GM23338 (cell line): ENCODE measurements at regions not wholly inside any gene's neighbourhood (a gene's known extent, or its start where the extent isn't known, plus 50 kb on each side); places are given as distances from the start of the nearest gene placed in this dataset.

Experiments
- ATAC-seq: fragments of 200-7000 bp; cut with Tn5 transposase; 3 replicates; pipeline ENCODE4 v1.9.1; 2020
- DNase-seq: peaks from one replicate; pipeline ENCODE4 v3.0.0-alpha.2; 2015; ENCODE audit warnings: low spot score
- H2AFZ ChIP-seq: fragments of 200-600 bp; sonication (generic); 2 replicates; pipeline ENCODE4 v1.8.0; 2016; ENCODE audit warnings: antibody characterized with exemption, mild to moderate bottlenecking, moderate library complexity
- H3F3A ChIP-seq: fragments of 200-600 bp; sonication (generic); replicated peaks from 2 replicates; pipeline ENCODE4 v1.8.0; 2017; ENCODE audit warnings: antibody characterized with exemption, mixed run types, low read depth
- H3K27ac ChIP-seq: fragments of 200-600 bp; sonication (generic); 2 replicates; pipeline ENCODE4 v1.6.1; 2016; ENCODE audit warnings: low read depth
- H3K27me3 ChIP-seq: fragments of 200-600 bp; sonication (generic); 2 replicates; pipeline ENCODE4 v1.8.0; 2016; ENCODE audit warnings: mild to moderate bottlenecking, mixed run types, moderate library complexity; ENCODE audit not compliant: insufficient read depth
- H3K36me3 ChIP-seq: fragments of 200-600 bp; sonication (generic); 2 replicates; pipeline ENCODE4 v1.8.0; 2016; ENCODE audit warnings: mild to moderate bottlenecking; ENCODE audit not compliant: insufficient read depth
- H3K4me1 ChIP-seq: fragments of 200-600 bp; sonication (generic); 2 replicates; pipeline ENCODE4 v1.8.0; 2016; ENCODE audit warnings: mild to moderate bottlenecking, moderate library complexity; ENCODE audit not compliant: insufficient read depth
- H3K4me2 ChIP-seq: fragments of 200-600 bp; sonication (generic); 2 replicates; pipeline ENCODE4 v1.7.1; 2017; ENCODE audit warnings: mixed run types
- H3K4me3 ChIP-seq: fragments of 200-600 bp; sonication (generic); 2 replicates; pipeline ENCODE4 v1.6.1; 2016; ENCODE audit warnings: mixed run types
- H3K79me2 ChIP-seq: fragments of 200-600 bp; sonication (generic); replicated peaks from 2 replicates; pipeline ENCODE4 v1.8.0; 2017; ENCODE audit warnings: mild to moderate bottlenecking; ENCODE audit not compliant: insufficient read depth
- H3K9me2 ChIP-seq: fragments of 200-600 bp; sonication (generic); 2 replicates; pipeline ENCODE4 v1.8.0; 2017; ENCODE audit not compliant: insufficient read depth
- H4K20me1 ChIP-seq: fragments of 200-600 bp; sonication (generic); replicated peaks from 2 replicates; pipeline ENCODE4 v1.8.0; 2017; ENCODE audit warnings: mild to moderate bottlenecking; ENCODE audit not compliant: insufficient read depth
- H3K27ac Mint-ChIP-seq: 2 replicates; pipeline ENCODE4 v1.8.0; 2020; ENCODE audit warnings: inconsistent platforms, mild to moderate bottlenecking, moderate library complexity, mixed read lengths
- H3K27me3 Mint-ChIP-seq: 3 replicates; pipeline ENCODE4 v1.8.0; 2022; ENCODE audit warnings: low read depth, mild to moderate bottlenecking, moderate library complexity, mixed read lengths, inconsistent platforms; ENCODE audit not compliant: insufficient read depth, poor library complexity
- H3K36me3 Mint-ChIP-seq: 3 replicates; pipeline ENCODE4 v1.8.0; 2021; ENCODE audit warnings: low read depth, mild to moderate bottlenecking, inconsistent platforms, moderate library complexity, mixed read lengths
- H3K4me1 Mint-ChIP-seq: 3 replicates; pipeline ENCODE4 v1.8.0; 2020; ENCODE audit warnings: mild to moderate bottlenecking, inconsistent platforms, mixed read lengths
- H3K4me3 Mint-ChIP-seq: 3 replicates; pipeline ENCODE4 v1.8.0; 2021; ENCODE audit warnings: moderate library complexity, mild to moderate bottlenecking, inconsistent platforms, mixed read lengths
- H3K9me3 Mint-ChIP-seq: 3 replicates; pipeline ENCODE4 v1.8.0; 2020; ENCODE audit warnings: moderate library complexity, mild to moderate bottlenecking, inconsistent platforms, mixed read lengths
- EZH2phosphoT487 ChIP-seq: fragments of 200-600 bp; sonication (generic); IDR thresholded peaks from one replicate; pipeline ENCODE4 v1.8.1; 2018; ENCODE audit warnings: antibody characterized with exemption; ENCODE audit not compliant: unreplicated experiment
- NANOG ChIP-seq: IDR thresholded peaks from 2 replicates; pipeline ENCODE4 v1.6.1; 2016; ENCODE audit warnings: antibody characterized with exemption, borderline replicate concordance
- POLR2AphosphoS5 ChIP-seq: IDR thresholded peaks from 2 replicates; pipeline ENCODE4 v1.6.1; 2016; ENCODE audit warnings: antibody characterized with exemption, low read depth
- ZNF114 ChIP-seq: fragments of 250-450 bp; sonication (Bioruptor Pico); IDR thresholded peaks from 2 replicates; pipeline ENCODE4 v1.5.0; 2020; ENCODE audit warnings: mild to moderate bottlenecking, moderate library complexity
- ZNF462 ChIP-seq: fragments of 250-450 bp; sonication (Bioruptor Pico); IDR thresholded peaks from 2 replicates; pipeline ENCODE4 v1.5.0; 2020; ENCODE audit warnings: mild to moderate bottlenecking, moderate library complexity
- TF ChIP-seq, protein P1 (sequence below), 2 experiments: fragments of 200-600 bp in 1 of 2; sonication (generic) in 1 of 2; conservative IDR thresholded peaks; 2 replicates each; pipeline versions ENCODE4 v1.5.1 to v1.6.1; 2016 to 2017; ENCODE audit warnings: antibody characterized with exemption in 2 of 2, low read depth in 2 of 2, mild to moderate bottlenecking in 2 of 2, moderate library complexity in 1 of 2
- TF ChIP-seq, protein P2 (sequence below): IDR thresholded peaks from one replicate; pipeline ENCODE4 v1.6.1; 2018; ENCODE audit warnings: antibody characterized with exemption; ENCODE audit not compliant: unreplicated experiment
- TF ChIP-seq, protein P3 (sequence below): IDR thresholded peaks from 2 replicates; pipeline ENCODE4 v1.6.1; 2016; ENCODE audit warnings: antibody characterized with exemption

- H2AFZ ChIP-seq, result no peak overlapping the region
- Mint-ChIP-seq H3K27ac (no peak overlapping the region), H3K4me3 (no peak overlapping the region), H3K27me3 (no peaks in the 10 kb centered on the region), H3K4me1 (no peaks in the 10 kb centered on the region), H3K36me3 (peaks cover 32% of the 10 kb centered on the region), H3K9me3 (peaks cover 36% of the 10 kb centered on the region)
- H4K20me1 ChIP-seq, result no peaks in the 10 kb centered on the region
- H3K4me3 ChIP-seq, result no peak overlapping the region
- ATAC-seq (no peak), DNase-seq (no peak)
- no peaks in the 10 kb centered on the region for H3K79me2 ChIP-seq
- TF ChIP-seq, protein P1, sequence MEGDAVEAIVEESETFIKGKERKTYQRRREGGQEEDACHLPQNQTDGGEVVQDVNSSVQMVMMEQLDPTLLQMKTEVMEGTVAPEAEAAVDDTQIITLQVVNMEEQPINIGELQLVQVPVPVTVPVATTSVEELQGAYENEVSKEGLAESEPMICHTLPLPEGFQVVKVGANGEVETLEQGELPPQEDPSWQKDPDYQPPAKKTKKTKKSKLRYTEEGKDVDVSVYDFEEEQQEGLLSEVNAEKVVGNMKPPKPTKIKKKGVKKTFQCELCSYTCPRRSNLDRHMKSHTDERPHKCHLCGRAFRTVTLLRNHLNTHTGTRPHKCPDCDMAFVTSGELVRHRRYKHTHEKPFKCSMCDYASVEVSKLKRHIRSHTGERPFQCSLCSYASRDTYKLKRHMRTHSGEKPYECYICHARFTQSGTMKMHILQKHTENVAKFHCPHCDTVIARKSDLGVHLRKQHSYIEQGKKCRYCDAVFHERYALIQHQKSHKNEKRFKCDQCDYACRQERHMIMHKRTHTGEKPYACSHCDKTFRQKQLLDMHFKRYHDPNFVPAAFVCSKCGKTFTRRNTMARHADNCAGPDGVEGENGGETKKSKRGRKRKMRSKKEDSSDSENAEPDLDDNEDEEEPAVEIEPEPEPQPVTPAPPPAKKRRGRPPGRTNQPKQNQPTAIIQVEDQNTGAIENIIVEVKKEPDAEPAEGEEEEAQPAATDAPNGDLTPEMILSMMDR (conservative IDR thresholded peaks at IDR 0.05; ENCODE audit: low read depth in 2 of 2), result no peak
- TF ChIP-seq ZNF114 (CRISPR knock-in tag), result no peak
- no peak for TF ChIP-seq EZH2phosphoT487
- TF ChIP-seq NANOG, result no peak
- TF ChIP-seq, protein P2, sequence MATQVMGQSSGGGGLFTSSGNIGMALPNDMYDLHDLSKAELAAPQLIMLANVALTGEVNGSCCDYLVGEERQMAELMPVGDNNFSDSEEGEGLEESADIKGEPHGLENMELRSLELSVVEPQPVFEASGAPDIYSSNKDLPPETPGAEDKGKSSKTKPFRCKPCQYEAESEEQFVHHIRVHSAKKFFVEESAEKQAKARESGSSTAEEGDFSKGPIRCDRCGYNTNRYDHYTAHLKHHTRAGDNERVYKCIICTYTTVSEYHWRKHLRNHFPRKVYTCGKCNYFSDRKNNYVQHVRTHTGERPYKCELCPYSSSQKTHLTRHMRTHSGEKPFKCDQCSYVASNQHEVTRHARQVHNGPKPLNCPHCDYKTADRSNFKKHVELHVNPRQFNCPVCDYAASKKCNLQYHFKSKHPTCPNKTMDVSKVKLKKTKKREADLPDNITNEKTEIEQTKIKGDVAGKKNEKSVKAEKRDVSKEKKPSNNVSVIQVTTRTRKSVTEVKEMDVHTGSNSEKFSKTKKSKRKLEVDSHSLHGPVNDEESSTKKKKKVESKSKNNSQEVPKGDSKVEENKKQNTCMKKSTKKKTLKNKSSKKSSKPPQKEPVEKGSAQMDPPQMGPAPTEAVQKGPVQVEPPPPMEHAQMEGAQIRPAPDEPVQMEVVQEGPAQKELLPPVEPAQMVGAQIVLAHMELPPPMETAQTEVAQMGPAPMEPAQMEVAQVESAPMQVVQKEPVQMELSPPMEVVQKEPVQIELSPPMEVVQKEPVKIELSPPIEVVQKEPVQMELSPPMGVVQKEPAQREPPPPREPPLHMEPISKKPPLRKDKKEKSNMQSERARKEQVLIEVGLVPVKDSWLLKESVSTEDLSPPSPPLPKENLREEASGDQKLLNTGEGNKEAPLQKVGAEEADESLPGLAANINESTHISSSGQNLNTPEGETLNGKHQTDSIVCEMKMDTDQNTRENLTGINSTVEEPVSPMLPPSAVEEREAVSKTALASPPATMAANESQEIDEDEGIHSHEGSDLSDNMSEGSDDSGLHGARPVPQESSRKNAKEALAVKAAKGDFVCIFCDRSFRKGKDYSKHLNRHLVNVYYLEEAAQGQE, result no peak
- H3K27me3 ChIP-seq, result no peaks in the 10 kb centered on the region
- no peaks in the 10 kb centered on the region for H3K36me3 ChIP-seq
- H3K4me1 ChIP-seq, result no peaks in the 10 kb centered on the region
- no peak overlapping the region for H3K27ac ChIP-seq
- H3K4me2 ChIP-seq, result no peak overlapping the region
- H3K9me2 ChIP-seq, result no peaks in the 10 kb centered on the region; the same call in 1 of the 2 replicates
- no peaks in the 10 kb centered on the region for H3F3A ChIP-seq
Measured at GRCh38 chr5:165525271-165525670, 2019.9 kb downstream of the MAT2B start.

DNA sequence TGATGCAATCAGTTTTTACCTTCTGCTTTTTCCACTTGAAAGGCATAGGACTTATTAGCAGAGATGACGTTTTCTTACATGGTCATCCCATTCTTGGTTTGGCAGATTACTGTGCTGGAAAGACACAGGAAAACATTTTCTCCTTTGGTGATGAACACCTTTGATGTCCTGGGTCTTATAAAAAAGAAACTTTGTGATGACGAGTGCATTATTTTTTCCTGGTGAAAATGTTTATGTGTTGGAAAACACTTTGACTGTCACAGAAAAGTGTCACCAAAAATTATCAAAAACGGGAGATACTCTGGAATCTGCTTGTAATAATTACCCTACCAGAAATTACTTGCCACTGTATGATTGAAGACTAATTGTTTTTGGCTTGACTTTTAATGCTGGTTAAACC, 2020.9 kb downstream of the MAT2B start:
- Mint-ChIP-seq H3K36me3 (peaks cover 32% of the 10 kb centered on the region), H3K4me1 (no peaks in the 10 kb centered on the region), H3K4me3 (no peak overlapping the region), H3K9me3 (peaks cover 37% of the 10 kb centered on the region), H3K27me3 (no peaks in the 10 kb centered on the region), H3K27ac (no peak overlapping the region)
- ATAC-seq (no peak), DNase-seq (no peak)
- Histone ChIP-seq H2AFZ (no peak overlapping the region), H3K4me2 (no peak overlapping the region), H3K27me3 (no peaks in the 10 kb centered on the region), H3K79me2 (no peaks in the 10 kb centered on the region), H3F3A (no peaks in the 10 kb centered on the region), H3K9me2 (no peaks in the 10 kb centered on the region; the same call in 1 of the 2 replicates), H3K27ac (no peak overlapping the region), H3K36me3 (no peaks in the 10 kb centered on the region), H3K4me1 (no peaks in the 10 kb centered on the region), H3K4me3 (no peak overlapping the region), H4K20me1 (no peaks in the 10 kb centered on the region)
- TF ChIP-seq ZNF462 (CRISPR knock-in tag), result no peak
- TF ChIP-seq, protein P3, sequence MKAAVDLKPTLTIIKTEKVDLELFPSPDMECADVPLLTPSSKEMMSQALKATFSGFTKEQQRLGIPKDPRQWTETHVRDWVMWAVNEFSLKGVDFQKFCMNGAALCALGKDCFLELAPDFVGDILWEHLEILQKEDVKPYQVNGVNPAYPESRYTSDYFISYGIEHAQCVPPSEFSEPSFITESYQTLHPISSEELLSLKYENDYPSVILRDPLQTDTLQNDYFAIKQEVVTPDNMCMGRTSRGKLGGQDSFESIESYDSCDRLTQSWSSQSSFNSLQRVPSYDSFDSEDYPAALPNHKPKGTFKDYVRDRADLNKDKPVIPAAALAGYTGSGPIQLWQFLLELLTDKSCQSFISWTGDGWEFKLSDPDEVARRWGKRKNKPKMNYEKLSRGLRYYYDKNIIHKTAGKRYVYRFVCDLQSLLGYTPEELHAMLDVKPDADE, result no peak
- TF ChIP-seq POLR2AphosphoS5, result no peak
